SU-DHL-6 (cell line): ENCODE measurements at regions not wholly inside any gene's neighbourhood (a gene's known extent, or its start where the extent isn't known, plus 50 kb on each side); places are given as distances from the start of the nearest gene placed in this dataset.

Experiments
- H2AFZ ChIP-seq: fragments of 200-600 bp; sonication (generic); 2 replicates; pipeline ENCODE4 v1.6.1; 2014; ENCODE audit warnings: low read depth, mild to moderate bottlenecking, moderate library complexity, mixed read lengths, antibody characterized with exemption, low read length; ENCODE audit not compliant: severe bottlenecking
- H3F3A ChIP-seq: fragments of 200-600 bp; shearing (Covaris generic); 2 replicates; pipeline ENCODE4 v1.6.0; 2016; ENCODE audit warnings: antibody characterized with exemption, mild to moderate bottlenecking; ENCODE audit not compliant: insufficient read depth
- H3K27ac ChIP-seq: fragments of 200-600 bp; sonication (generic); 2 replicates; pipeline ENCODE4 v1.5.1; 2016; ENCODE audit warnings: low read depth, mild to moderate bottlenecking, low read length, moderate library complexity, mixed read lengths
- H3K27me3 ChIP-seq: fragments of 200-600 bp; sonication (generic), shearing (Covaris generic); 2 replicates; pipeline ENCODE4 v1.6.0; 2014; ENCODE audit warnings: mild to moderate bottlenecking, low read length
- H3K36me3 ChIP-seq: fragments of 200-600 bp; sonication (generic); 2 replicates; pipeline ENCODE4 v1.6.1; 2014; ENCODE audit warnings: mild to moderate bottlenecking, low read length, mixed read lengths
- H3K4me2 ChIP-seq: fragments of 300-600, 200-600 bp; shearing (Covaris generic), sonication (generic); 2 replicates; pipeline ENCODE4 v1.6.0; 2014; ENCODE audit warnings: low read length, low read depth, mild to moderate bottlenecking; ENCODE audit not compliant: poor library complexity, severe bottlenecking
- H3K4me3 ChIP-seq: fragments of 200-600 bp; sonication (generic); 2 replicates; pipeline ENCODE4 v1.5.1; 2014; ENCODE audit warnings: antibody characterized with exemption, low read length, mild to moderate bottlenecking, mixed read lengths; ENCODE audit not compliant: insufficient read depth, poor library complexity, severe bottlenecking
- H3K79me2 ChIP-seq: fragments of 200-600 bp; sonication (generic); 2 replicates; pipeline ENCODE4 v1.6.1; 2014; ENCODE audit warnings: mild to moderate bottlenecking, low read length, moderate library complexity; ENCODE audit not compliant: insufficient read depth
- H3K9ac ChIP-seq: fragments of 200-600 bp; sonication (generic); 2 replicates; pipeline ENCODE4 v1.7.0; 2014; ENCODE audit warnings: mild to moderate bottlenecking, low read length
- H3K9me2 ChIP-seq: fragments of 200-600 bp; sonication (generic); replicated peaks from 2 replicates; pipeline ENCODE4 v1.6.1; 2014; ENCODE audit warnings: low read length; ENCODE audit not compliant: insufficient read depth
- H3K9me3 ChIP-seq: fragments of 200-600 bp; sonication (generic); 2 replicates; pipeline ENCODE4 v1.6.1; 2014; ENCODE audit warnings: low read length, mixed read lengths; ENCODE audit not compliant: insufficient read depth
- H4K20me1 ChIP-seq: fragments of 200-600 bp; sonication (generic); 2 replicates; pipeline ENCODE4 v1.6.1; 2014; ENCODE audit warnings: low read depth, mild to moderate bottlenecking, antibody characterized with exemption, low read length, moderate library complexity, mixed read lengths
- EZH2phosphoT487 ChIP-seq: fragments of 200-600 bp; sonication (generic), shearing (Covaris generic); conservative IDR thresholded peaks from 2 replicates; pipeline ENCODE4 v1.6.1; 2018; ENCODE audit warnings: mild to moderate bottlenecking, antibody characterized with exemption, low read length, moderate library complexity, mixed read lengths
- TF ChIP-seq, protein P1 (sequence below): fragments of 200-600 bp; sonication (generic); IDR thresholded peaks from one replicate; pipeline ENCODE4 v1.5.1; 2017; ENCODE audit warnings: antibody characterized with exemption, mild to moderate bottlenecking, low read length, moderate library complexity; ENCODE audit not compliant: insufficient read depth, poor library complexity, severe bottlenecking

DNA sequence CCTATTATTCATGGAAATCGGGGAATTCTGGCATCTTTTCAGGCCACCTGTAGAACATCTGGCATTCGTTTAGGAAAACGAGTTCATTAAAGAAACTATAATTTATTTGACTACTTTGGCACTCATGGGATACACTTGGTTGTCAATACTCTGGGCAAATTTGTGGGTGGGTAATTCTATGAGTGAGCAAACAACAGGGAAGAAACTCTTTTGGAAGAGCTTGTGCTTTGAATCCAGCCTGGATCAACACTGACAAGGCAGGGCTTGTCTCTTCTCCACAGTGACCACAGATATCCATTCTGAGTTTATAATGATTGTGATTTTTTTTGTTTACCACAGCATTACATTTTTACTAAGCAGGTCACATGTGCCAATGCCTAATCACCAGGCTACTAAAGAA lies 394.7 kb downstream of the THBS2 start:
- Histone ChIP-seq H3K4me2 (no peak overlapping the region), H3K27me3 (no peaks in the 10 kb centered on the region), H3K9me2 (no peaks in the 10 kb centered on the region), H3F3A (no peaks in the 10 kb centered on the region), H3K9me3 (no peaks in the 10 kb centered on the region), H4K20me1 (no peaks in the 10 kb centered on the region), H2AFZ (no peak overlapping the region), H3K4me3 (no peak overlapping the region), H3K27ac (no peak overlapping the region), H3K36me3 (no peaks in the 10 kb centered on the region), H3K9ac (no peak overlapping the region), H3K79me2 (no peaks in the 10 kb centered on the region)
- TF ChIP-seq EZH2phosphoT487, result no peak
- TF ChIP-seq, protein P1, sequence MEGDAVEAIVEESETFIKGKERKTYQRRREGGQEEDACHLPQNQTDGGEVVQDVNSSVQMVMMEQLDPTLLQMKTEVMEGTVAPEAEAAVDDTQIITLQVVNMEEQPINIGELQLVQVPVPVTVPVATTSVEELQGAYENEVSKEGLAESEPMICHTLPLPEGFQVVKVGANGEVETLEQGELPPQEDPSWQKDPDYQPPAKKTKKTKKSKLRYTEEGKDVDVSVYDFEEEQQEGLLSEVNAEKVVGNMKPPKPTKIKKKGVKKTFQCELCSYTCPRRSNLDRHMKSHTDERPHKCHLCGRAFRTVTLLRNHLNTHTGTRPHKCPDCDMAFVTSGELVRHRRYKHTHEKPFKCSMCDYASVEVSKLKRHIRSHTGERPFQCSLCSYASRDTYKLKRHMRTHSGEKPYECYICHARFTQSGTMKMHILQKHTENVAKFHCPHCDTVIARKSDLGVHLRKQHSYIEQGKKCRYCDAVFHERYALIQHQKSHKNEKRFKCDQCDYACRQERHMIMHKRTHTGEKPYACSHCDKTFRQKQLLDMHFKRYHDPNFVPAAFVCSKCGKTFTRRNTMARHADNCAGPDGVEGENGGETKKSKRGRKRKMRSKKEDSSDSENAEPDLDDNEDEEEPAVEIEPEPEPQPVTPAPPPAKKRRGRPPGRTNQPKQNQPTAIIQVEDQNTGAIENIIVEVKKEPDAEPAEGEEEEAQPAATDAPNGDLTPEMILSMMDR, result no peak

DNA sequence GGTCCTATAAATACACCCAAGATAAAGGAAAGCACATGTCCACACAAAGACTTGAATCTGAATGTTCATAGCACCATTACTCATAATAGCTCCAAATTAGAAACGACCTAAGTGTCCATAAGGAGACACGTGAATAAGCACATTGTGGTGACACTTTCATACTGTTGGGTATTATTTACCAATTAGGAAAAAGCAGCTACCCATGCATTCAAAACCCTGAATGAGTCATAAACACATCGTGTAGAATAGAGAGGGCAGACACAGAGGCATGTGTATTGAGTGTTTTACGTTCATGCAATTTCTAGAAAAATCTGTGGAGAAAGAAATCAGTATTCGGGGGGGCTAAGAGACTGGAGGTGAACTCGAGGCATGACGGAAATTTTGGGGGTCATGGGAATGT lies 396.7 kb downstream of the THBS2 start:
- no peak for TF ChIP-seq EZH2phosphoT487
- TF ChIP-seq, protein P1, result no peak
- Histone ChIP-seq H3K4me2 (no peak overlapping the region), H3K9me2 (no peaks in the 10 kb centered on the region), H3F3A (no peaks in the 10 kb centered on the region), H3K27me3 (no peaks in the 10 kb centered on the region), H3K36me3 (no peaks in the 10 kb centered on the region), H3K79me2 (no peaks in the 10 kb centered on the region), H3K9me3 (no peaks in the 10 kb centered on the region), H3K9ac (no peak overlapping the region), H3K27ac (no peak overlapping the region), H4K20me1 (no peaks in the 10 kb centered on the region), H3K4me3 (no peak overlapping the region), H2AFZ (no peak overlapping the region)

DNA sequence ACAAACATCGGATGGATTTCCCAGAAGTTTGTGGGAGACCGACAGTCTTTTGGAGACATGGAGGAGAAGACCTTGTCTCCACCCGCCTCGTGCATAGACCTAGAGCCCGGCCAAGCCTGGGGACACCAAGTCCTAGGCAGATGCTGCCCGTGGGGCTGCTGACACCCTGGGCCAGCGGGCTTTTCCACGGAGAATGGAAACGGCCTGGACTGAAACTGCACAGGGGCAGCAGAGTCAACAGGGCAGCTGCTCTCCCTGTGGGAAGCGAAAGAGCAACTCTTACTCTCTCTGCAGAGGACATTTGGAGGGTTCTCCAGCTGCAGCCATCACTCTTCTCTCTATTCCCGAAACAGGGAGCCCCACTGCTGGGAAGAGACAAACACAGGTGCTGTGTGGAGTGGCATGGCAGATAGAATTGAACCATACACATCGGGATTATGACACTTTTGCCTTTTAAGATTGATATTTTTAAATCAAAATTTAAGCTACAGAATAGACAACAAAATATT lies 401.2 kb downstream of the THBS2 start:
- Histone ChIP-seq H4K20me1 (no peaks in the 10 kb centered on the region), H3K27ac (no peak overlapping the region), H3K27me3 (no peaks in the 10 kb centered on the region), H3K9ac (no peak overlapping the region), H2AFZ (no peak overlapping the region), H3K4me2 (no peak overlapping the region), H3K9me3 (peaks cover 11% of the 10 kb centered on the region; the same call in 1 of the 2 replicates), H3K9me2 (no peaks in the 10 kb centered on the region), H3K4me3 (no peak overlapping the region), H3F3A (no peaks in the 10 kb centered on the region), H3K36me3 (no peaks in the 10 kb centered on the region), H3K79me2 (no peaks in the 10 kb centered on the region)
- no peak for TF ChIP-seq EZH2phosphoT487
- TF ChIP-seq, protein P1, result no peak
